Large intestine (tissue), 3 donors: ENCODE measurements at regions not wholly inside any gene's neighbourhood (a gene's known extent, or its start where the extent isn't known, plus 50 kb on each side); places are given as distances from the start of the nearest gene placed in this dataset.

Experiments
- DNase-seq, 2 donors: peaks; one replicate each; pipeline versions ENCODE4 v3.0.0 to v3.0.0-alpha.2; 2013
- H3K27ac ChIP-seq: one replicate; pipeline ENCODE4 v1.5.1; 2013; ENCODE audit warnings: low read length
- H3K27me3 ChIP-seq: 2 replicates; pipeline ENCODE4 v1.6.1; 2013; ENCODE audit warnings: low read length; ENCODE audit not compliant: control insufficient read depth, insufficient read depth
- H3K36me3 ChIP-seq: 2 replicates; pipeline ENCODE4 v1.6.1; 2013; ENCODE audit warnings: low read length; ENCODE audit not compliant: control insufficient read depth, insufficient read depth
- H3K4me1 ChIP-seq: one replicate; pipeline ENCODE4 v1.6.1; 2013; ENCODE audit warnings: low read length; ENCODE audit not compliant: control insufficient read depth, insufficient read depth
- H3K4me3 ChIP-seq: one replicate; pipeline ENCODE4 v1.5.1; 2013; ENCODE audit warnings: low read length
- H3K9me3 ChIP-seq: one replicate; pipeline ENCODE4 v1.6.1; 2013; ENCODE audit warnings: mild to moderate bottlenecking, low read depth, low read length, moderate library complexity; ENCODE audit not compliant: control insufficient read depth
- WGBS: methylation state at CpG from one replicate; pipeline ENCODE4 v1.1.5; 2013; ENCODE audit warnings: low lambda C conversion rate; ENCODE audit not compliant: insufficient coverage; 5-methylcytosine and 5-hydroxymethylcytosine counted together

- H3K36me3 ChIP-seq, result no peaks in the 10 kb centered on the region
- H3K9me3 ChIP-seq, result peaks cover under 1% of the 10 kb centered on the region
- H3K4me1 ChIP-seq, result no peaks in the 10 kb centered on the region
- H3K27ac ChIP-seq, result no peak overlapping the region
- 100% methylated on average over 1 of the region's 1 CpG for WGBS
- no peaks in the 10 kb centered on the region for H3K27me3 ChIP-seq
- no peak for DNase-seq
- no peak overlapping the region for H3K4me3 ChIP-seq
Measured at GRCh38 chr13:89282241-89282640, 1611.1 kb downstream of the SLITRK5 start.

DNA sequence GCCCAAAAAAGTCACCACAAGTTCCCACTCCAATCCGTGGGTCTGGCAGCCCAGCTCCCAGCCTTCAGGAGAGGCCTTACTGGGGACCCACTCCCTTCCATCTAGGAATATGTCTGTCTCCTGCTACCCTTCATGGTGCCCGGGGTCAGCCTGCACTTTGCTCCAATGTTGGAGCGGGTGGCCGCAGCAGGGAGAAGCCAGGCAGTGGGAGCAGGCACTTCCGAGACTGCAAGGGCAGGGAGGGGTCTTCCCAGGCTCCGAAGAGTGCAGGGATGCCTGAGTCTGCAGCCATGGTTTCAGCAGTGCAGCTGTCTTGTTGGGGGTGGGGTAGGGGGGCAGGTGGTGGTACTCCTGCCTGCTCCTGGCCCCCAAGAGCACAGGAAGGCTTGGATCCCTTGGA, 1616.2 kb downstream of the SLITRK5 start:
- H3K4me1 ChIP-seq, result no peaks in the 10 kb centered on the region
- H3K4me3 ChIP-seq, result no peak overlapping the region
- no peak overlapping the region for H3K27ac ChIP-seq
- no peaks in the 10 kb centered on the region for H3K27me3 ChIP-seq
- H3K9me3 ChIP-seq, result peaks cover 9% of the 10 kb centered on the region
- H3K36me3 ChIP-seq, result no peaks in the 10 kb centered on the region
- no peak for DNase-seq
- WGBS, result no CpG with 5 or more reads among the region's 6 CpGs

- Histone ChIP-seq H3K36me3 (no peaks in the 10 kb centered on the region), H3K4me3 (no peak overlapping the region), H3K27me3 (no peaks in the 10 kb centered on the region), H3K9me3 (peaks cover 3% of the 10 kb centered on the region), H3K4me1 (no peaks in the 10 kb centered on the region), H3K27ac (no peak overlapping the region)
- 83% methylated on average over 1 of the region's 10 CpGs for WGBS
- no peak for DNase-seq
Measured at GRCh38 chr13:89294115-89294867, 1623.1 kb downstream of the SLITRK5 start.

GRCh38 chr13:89307278-89307677, 1636.1 kb downstream of the SLITRK5 start:
- Histone ChIP-seq H3K27ac (no peak overlapping the region), H3K4me3 (no peak overlapping the region), H3K9me3 (no peaks in the 10 kb centered on the region), H3K27me3 (no peaks in the 10 kb centered on the region), H3K36me3 (no peaks in the 10 kb centered on the region), H3K4me1 (no peaks in the 10 kb centered on the region)
- no peak for DNase-seq
- WGBS, result no CpG with 5 or more reads among the region's 2 CpGs

GRCh38 chr13:89310943-89311672, 1639.9 kb downstream of the SLITRK5 start:
- Histone ChIP-seq H3K27me3 (no peaks in the 10 kb centered on the region), H3K36me3 (no peaks in the 10 kb centered on the region), H3K9me3 (no peaks in the 10 kb centered on the region), H3K4me3 (no peak overlapping the region), H3K4me1 (no peaks in the 10 kb centered on the region), H3K27ac (no peak overlapping the region)
- WGBS, result 90% methylated on average over 2 of the region's 4 CpGs
- DNase-seq, result no peak

DNA sequence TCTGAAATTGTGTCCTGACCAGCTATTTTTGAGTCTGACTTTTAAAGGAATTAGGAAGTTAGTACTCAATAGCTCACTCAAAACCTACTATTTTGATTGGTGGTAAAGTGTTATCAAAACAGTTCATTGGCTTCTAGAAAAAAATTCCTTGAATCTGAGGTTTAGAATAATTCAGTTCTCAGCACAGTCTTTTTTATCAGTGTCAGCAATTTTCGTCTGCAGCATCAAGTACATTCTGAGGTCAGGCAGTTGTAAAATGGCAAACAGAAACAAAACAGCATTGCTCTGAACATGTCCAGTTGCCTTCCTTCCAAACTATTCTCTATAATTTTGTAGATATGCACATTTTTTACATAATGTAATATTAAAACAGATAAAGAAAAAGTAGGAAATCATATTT, 1644.1 kb downstream of the SLITRK5 start:
- no peaks in the 10 kb centered on the region for H3K9me3 ChIP-seq
- H3K27ac ChIP-seq, result no peak overlapping the region
- no peaks in the 10 kb centered on the region for H3K36me3 ChIP-seq
- H3K27me3 ChIP-seq, result no peaks in the 10 kb centered on the region
- DNase-seq, result no peak
- no peak overlapping the region for H3K4me3 ChIP-seq
- no CpG with 5 or more reads among the region's 1 CpG for WGBS
- H3K4me1 ChIP-seq, result no peaks in the 10 kb centered on the region

GRCh38 chr13:89322466-89322865, 1651.3 kb downstream of the SLITRK5 start:
- no peak overlapping the region for H3K27ac ChIP-seq
- no peaks in the 10 kb centered on the region for H3K9me3 ChIP-seq
- no peaks in the 10 kb centered on the region for H3K27me3 ChIP-seq
- DNase-seq, result no peak
- no peaks in the 10 kb centered on the region for H3K36me3 ChIP-seq
- H3K4me3 ChIP-seq, result no peak overlapping the region
- 100% methylated on average over 1 of the region's 5 CpGs for WGBS
- H3K4me1 ChIP-seq, result no peaks in the 10 kb centered on the region

GRCh38 chr13:89324582-89324981, 1653.4 kb downstream of the SLITRK5 start:
- H3K27ac ChIP-seq, result no peak overlapping the region
- H3K27me3 ChIP-seq, result no peaks in the 10 kb centered on the region
- H3K9me3 ChIP-seq, result no peaks in the 10 kb centered on the region
- H3K36me3 ChIP-seq, result no peaks in the 10 kb centered on the region
- no peak for DNase-seq
- no peaks in the 10 kb centered on the region for H3K4me1 ChIP-seq
- no peak overlapping the region for H3K4me3 ChIP-seq

DNA sequence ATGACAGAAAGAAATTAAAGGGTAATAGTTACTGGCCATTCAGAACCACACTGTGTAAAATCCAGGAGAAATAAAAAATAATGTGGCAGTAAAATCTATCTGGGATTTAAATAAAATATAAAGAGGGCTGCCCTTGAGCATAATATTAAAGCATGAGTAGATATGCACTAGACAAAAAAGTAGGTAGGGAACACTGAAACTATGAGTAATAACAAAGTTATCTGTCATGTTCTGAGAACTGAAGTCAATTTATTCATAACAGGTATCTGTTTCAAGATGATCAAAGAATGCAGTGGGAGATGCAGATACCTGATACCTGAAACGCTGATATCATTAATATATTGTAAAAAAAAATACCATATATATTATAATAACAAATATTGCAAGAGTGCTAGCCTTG, 1672.0 kb downstream of the SLITRK5 start:
- H3K9me3 ChIP-seq, result no peaks in the 10 kb centered on the region
- DNase-seq, result no peak
- H3K27me3 ChIP-seq, result no peaks in the 10 kb centered on the region
- WGBS, result 100% methylated on average over 1 of the region's 1 CpG
- no peak overlapping the region for H3K27ac ChIP-seq
- no peak overlapping the region for H3K4me3 ChIP-seq
- no peaks in the 10 kb centered on the region for H3K36me3 ChIP-seq
- no peaks in the 10 kb centered on the region for H3K4me1 ChIP-seq

- WGBS, result no CpG with 5 or more reads among the region's 2 CpGs
- Histone ChIP-seq H3K36me3 (no peaks in the 10 kb centered on the region), H3K27ac (no peak overlapping the region), H3K9me3 (no peaks in the 10 kb centered on the region), H3K4me1 (no peaks in the 10 kb centered on the region), H3K27me3 (no peaks in the 10 kb centered on the region), H3K4me3 (no peak overlapping the region)
- no peak for DNase-seq
Measured at GRCh38 chr13:89352384-89352783, 1681.2 kb downstream of the SLITRK5 start.

DNA sequence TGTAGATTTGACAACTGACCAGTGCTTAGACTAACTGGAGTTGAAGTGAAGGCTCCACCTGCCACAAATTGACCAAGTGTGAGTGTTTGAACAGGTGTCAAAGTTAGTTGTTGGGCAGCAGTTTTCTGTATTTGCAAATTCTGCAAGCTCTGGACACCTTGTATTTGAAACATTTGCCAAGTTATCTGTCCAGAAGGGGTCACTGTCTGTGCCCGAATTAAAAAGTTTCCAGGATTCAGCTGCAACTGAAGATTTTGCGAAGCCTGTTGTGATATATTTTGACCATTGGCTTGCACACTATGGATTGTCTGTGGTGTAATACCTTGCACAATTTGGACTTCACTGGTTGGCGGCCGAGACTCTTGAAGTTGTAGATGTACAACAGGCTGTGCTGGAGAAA, 1690.7 kb downstream of the SLITRK5 start:
- H3K4me1 ChIP-seq, result no peaks in the 10 kb centered on the region
- WGBS, result no CpG with 5 or more reads among the region's 4 CpGs
- no peaks in the 10 kb centered on the region for H3K27me3 ChIP-seq
- no peak overlapping the region for H3K27ac ChIP-seq
- DNase-seq, result no peak
- peaks cover 10% of the 10 kb centered on the region for H3K9me3 ChIP-seq
- no peak overlapping the region for H3K4me3 ChIP-seq
- no peaks in the 10 kb centered on the region for H3K36me3 ChIP-seq
